GM21367 (cell line): ENCODE measurements at regions not wholly inside any gene's neighbourhood (a gene's known extent, or its start where the extent isn't known, plus 50 kb on each side); places are given as distances from the start of the nearest gene placed in this dataset.

ENCODE experiments used
- ATAC-seq: cut with Tn5 transposase; IDR thresholded peaks from one replicate; pipeline ENCODE4 v1.9.1; 2021; ENCODE audit not compliant: unreplicated experiment

DNA sequence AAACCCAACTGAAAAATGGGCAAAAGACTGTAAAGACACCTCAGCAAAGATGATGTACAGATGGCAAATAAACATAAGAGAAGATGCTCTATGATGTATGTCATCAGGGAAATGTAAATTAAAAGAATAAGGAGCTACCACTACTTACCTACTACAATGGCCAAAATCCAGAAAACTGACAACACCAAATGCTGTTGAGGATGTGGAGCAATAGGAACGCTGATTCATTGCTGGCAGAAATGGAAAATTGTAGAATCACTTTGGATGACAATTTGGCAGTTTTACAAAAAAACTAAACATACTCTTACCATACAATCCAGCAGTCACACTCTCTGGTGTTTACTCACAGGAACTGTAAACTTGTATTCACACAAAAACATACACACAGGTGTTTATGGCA, 222.3 kb upstream of the LDB2 start:
- ATAC-seq, result no peak

DNA sequence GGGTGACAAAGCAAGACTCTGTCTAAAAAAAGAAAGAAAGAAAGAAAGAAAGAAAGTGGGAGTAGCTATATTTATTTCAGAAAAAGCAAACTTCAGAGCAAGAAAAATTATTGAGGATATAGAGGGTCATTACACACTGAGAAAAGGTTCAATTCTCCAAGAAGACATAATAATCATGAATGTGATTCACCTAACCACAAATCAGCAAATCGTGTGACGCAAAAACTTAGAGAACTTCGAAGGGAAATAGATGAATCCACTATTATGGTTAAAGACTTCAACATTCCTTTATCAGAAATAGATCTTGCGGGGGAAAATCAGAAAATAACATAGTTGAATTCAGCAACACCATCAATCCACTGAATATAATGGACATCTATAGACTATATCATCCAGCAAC, 219.3 kb upstream of the LDB2 start:
- no peak for ATAC-seq

DNA sequence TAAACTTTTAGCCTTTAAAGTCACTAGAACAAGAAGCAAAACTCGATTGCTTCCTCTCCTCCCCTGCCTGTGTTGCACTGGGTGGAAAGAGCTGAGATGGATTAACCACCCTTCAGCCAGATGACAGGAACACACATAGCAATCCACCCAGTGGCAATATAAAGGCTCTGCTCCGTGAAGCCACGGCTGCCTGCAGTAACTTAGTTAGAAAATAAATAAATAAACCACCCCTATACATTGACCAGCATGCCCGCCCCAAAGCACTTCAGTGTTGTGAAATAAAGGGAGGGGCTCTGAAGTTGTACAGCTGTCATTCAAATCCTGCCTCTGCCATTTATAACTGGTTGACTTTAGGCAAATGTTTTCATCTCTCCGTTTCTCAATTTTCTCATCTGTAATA, 217.1 kb upstream of the LDB2 start:
- no peak for ATAC-seq

DNA sequence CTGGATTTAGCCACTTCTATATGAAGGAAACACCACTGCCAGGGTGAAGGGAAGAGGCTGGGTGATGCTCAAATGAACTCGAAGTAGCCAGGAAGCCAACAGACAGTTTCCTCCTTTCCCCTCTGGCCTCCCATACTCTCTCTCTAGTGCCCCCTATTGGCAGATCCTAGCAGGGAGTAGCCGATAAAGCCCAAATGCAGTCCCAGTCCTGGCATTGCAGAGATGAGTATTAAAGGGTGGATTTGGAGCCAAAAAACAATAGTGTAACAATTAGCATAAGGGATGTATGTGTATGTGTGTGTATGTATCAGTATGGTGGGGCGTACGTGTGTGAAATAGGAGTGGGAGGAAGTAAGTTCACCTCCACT, 213.8 kb upstream of the LDB2 start:
- ATAC-seq, result no peak

DNA sequence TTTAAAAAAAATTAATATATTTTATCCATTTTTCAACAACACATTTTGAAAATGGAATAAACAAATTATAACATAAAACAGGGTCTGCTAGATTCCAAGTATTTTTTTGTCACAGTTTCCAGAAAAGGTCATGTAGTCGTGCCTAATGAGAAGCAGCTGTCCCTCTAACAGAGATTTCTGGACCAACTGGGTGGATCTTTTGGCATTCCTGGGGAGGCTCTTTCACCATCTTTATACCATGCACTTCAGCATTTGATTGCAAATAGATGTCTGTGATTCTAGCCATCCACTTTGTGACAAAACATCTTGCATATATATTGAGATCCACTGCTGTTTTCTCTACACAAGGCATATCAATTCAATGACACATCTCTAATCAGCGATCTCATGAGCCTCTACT, 210.7 kb upstream of the LDB2 start:
- ATAC-seq, result no peak

DNA sequence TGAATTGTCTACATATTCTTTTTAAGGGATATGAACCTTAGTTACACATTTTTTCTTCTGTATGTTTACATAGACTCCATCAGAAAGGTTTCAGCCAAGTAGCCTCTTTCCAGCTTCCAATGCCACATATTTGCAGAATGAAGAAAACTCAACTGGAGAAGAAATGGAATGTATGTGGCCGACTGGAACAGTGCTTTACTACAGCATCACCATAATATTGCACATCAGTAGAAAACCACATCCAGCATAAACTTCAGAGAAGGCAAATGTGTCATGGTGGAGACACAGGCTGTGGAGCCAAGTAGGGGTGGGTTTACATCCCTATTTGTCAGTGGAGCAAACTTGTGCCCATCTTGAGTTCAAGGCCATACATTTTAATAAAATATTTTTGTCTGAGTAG, 204.8 kb upstream of the LDB2 start:
- ATAC-seq, result no peak

DNA sequence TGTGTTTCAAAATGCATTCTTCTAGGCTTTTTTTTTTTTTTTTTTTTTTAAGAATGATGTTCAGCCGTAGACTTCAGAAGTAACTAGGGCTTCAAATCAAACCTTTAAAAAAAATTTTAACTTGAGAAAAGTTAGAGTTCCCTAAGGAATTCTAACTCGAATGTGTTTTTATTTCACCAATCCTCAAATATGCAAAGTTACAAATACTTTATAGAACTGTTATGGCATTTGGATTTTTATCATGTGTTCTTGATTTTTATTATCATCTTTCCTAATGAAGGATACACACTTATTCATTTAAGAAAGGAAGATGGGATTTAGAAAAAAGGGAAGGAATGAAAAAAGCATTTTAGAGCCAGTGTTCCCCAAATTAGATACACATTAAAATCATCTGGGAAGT, 200.6 kb upstream of the LDB2 start:
- ATAC-seq, result no peak

DNA sequence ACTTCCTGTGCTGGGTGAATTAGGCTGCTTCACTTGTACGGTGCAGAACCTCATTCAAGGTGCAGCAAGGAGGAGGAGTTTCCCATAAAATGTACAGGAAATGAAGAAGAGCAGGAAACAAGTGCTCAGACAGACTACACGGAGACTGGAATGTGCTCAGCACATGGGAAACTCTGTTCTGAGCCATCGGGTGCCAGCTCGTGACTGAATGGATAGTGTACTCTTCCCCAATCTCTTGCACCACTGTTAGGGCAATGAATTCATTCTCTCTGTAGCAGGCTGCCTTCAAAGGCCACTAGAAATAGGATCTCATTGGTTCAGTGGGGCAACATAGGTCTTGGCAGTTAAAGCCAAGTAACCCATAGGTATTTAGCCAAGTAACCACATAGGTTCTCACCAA, 200.0 kb upstream of the LDB2 start:
- ATAC-seq, result no peak

DNA sequence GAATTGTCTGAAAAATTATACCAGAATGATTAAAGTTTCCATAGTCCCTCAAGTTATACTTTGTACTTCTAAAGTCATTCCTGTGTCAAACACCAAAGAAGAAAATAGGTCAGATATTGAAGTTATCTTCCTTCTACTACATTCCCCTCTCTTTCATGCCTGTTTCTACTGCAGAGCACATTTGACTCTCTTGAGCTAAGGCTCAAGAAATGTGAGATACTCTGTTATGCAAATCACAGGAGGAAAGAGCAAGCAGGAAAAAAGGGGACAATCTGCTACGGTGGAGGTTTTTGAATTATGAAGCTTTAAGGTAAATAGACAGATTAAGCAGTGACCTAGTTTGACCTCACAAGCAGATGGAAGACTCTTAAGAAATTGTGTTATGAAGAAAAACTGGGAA, 198.9 kb upstream of the LDB2 start:
- no peak for ATAC-seq

DNA sequence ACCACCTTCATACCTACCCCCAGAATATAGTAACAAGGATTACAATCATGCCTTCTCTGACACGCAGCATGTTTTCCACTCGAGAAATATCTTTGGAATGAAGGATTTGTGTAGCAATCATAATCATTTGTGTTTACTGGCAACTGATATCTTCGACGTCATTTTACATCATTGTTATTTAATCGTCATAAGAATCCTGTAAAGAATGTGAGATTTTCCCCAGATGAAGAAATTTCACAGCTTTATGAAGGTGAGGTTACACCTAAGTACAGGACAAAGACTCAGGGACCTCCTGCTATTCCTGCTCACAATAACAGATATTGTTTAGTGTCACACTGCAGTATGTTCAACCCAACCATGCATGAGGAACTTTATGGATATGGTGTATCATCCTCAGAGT, 198.2 kb upstream of the LDB2 start:
- ATAC-seq, result no peak

DNA sequence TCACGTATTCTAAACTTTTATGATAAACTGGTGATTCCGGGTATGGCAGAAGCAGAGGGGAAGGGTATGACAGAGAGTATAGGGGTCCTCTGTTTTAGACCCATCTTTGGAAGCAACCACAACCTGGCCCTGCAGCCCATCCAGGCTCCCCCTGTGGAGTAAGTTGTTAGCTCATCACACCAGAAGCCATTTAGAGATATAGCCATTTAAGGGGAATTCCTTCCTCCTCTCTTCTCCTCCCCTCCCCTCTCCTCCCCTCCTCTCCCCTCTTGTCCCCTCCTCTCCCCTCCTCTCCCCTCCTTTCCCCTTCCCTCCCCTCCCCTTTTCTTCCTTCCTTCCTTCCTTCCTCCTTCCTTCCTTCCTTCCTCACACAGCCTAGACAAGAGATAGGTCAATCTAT, 197.3 kb upstream of the LDB2 start:
- no peak for ATAC-seq

DNA sequence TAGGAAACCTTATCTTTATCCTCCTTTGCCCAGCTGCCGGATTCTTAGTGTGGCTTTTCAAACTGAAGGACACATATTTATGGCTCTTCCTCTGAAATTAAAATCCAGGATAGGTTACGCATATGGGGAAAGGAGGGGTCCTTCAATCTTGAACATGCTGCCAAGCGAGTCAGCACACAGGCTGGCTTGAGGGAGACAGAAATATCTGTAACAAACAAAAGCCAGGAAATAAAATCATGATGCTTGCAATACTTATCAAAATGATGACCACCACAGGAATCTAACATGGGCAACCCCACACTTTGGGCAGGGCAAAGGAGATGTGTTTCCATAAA, 196.4 kb upstream of the LDB2 start:
- no peak for ATAC-seq

DNA sequence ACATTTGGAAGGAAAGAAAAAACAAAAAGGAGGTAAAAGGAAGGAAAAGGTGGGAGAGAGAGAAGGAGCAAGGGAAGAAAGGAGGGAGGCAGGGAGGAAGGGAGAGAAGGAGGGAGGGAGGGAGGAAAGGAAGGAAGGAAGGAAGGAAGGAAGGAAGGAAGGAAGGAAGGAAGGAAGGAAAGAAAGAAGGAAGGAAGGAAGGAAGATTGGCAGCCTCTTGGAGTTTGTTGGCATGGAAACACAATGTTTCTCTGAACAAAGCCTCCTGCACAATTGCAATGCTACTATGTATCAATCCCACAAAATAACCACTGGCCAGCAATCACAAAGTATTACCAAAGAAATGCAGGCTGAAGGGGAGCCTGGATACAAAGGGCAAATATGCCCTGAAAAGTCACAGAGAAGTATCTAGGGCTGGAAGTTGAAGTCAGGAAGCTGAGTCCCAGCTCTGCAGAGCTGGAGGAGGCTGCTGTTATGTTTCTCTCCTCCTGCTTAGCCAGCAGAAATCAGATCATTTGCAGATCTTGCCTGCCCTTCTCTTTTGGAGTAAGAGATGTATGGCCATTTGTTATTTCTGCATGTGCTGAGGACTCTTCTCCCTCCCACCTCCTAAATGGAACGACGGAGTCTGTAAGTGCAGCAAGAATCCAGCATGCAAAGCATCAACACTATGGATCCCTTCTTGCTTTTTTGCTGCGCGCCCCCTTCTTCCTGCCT, 195.9 kb upstream of the LDB2 start:
- no peak for ATAC-seq

DNA sequence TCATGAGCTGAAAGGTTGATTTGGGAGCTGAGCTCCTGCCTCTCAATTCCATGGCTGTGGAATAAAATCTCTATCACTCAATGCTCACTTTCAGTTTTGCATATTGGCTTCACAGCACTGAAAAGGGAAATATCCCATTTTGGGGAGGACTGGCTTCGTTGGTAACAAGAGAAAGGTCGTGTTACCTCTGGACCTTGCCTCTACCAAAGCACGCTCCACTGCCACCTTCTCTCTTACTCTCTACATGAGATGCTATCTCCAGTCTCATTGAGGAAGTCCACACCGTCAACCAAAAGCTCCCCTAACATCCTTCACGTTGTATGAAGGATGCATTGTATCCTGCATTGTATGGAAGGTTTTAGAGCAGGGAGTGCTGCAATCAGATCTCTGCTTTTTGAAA, 195.0 kb upstream of the LDB2 start:
- ATAC-seq, result no peak

DNA sequence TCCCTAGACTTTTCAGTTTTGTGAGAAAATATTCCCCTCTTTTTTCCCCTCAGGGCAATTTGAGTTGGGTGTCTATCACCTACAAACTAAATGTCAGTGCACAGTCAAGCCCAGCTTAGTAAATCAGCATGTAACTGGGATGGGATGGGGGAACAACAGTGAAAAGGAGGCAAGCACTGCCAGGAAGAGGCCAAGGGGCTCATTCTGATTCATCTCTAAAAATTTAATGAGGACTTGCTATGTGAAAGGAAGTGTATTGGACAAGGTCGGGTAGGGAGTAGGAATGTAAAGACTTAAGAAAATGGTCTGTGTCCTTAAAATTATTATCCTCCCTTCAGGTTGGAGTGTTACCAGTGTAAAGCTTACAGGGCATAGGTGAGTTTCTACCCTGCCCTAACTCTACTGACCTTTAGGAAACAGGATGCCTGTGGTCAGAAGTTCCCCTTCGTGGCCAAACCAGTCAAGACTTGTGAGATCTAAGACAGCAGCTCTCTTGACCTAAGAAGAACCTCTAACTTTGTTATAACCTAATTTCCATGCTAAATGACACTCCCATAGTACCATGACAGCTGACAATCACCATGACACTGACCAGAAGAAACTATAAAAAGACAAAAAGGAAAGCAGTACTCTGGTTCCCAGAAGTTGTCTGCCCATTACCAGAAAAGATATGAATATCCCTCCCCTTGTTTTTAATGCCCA, 194.4 kb upstream of the LDB2 start:
- ATAC-seq, result peak; percentile 90

DNA sequence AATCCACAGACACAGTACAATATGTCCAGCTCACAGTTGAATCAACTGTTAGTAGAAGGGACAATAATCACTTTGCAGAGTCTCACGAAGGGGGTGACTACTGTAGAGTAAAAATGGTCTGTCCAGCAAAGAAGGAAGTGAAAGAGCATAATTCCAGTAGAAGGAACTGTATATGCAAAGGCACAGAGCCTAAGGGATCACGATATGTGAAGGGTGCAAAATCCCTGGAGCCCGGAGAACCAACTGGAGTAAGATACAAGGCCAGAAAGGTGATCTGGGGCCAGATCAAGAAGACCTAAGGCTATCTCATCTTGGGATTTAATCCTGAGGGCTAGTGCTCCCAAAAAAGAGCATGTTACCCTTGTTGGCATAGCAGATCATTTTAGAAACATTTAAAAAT, 192.7 kb upstream of the LDB2 start:
- no peak for ATAC-seq

DNA sequence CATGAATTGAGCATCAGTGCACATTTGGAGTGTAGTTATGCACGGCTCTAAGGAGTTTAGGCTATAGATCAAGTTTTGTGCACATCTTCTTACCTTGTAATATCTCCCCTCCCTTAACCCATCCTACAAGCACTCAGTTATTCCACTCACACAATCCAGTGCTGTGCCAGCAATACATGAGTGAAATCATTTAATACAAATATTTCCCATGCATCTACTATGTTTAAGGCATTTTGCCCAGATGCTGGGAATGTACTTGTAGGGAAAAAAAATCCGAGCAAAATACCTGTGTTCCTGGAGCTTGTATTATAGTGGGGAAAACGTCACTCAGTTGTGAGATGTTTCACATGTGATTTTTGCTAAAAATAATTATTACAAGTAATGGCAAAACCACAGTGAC, 191.6 kb upstream of the LDB2 start:
- no peak for ATAC-seq

DNA sequence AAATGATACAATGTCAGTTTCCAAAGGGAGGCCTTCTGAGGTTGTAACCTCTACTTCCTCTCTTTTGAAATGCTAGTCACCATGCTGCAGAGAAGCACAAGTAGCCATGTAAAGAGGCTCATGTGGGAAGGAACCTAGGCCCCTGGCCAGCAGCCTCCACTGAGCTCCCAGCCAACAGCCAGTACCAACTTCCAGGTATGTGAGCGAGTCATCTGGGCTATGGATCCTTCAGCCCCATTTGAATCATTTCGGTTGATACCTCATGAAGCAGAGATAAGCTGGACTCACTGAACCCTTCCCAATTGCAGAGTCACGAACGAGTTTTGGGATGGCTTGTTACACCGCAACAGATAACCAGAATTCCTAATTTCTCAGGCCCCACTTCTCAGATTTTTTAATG, 187.0 kb upstream of the LDB2 start:
- ATAC-seq, result no peak

DNA sequence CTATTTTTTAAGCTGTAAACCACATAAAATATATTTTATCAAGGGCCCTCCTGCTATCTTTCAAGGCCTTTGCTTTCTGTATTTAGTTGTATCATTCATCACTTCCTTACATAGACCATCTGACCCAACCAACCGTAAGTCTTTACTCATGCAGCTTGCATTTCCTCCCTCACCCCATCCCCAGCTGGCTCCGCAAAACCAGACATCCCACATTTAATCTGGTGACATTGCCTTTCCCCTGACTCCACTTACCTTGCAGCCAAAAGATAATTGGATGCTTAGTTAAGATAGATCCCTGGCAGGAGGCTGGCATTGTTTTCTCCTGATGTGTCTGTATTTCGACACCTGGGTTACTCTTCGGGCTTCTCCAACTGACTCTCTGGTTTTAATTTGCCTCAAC, 183.7 kb upstream of the LDB2 start:
- ATAC-seq, result no peak

DNA sequence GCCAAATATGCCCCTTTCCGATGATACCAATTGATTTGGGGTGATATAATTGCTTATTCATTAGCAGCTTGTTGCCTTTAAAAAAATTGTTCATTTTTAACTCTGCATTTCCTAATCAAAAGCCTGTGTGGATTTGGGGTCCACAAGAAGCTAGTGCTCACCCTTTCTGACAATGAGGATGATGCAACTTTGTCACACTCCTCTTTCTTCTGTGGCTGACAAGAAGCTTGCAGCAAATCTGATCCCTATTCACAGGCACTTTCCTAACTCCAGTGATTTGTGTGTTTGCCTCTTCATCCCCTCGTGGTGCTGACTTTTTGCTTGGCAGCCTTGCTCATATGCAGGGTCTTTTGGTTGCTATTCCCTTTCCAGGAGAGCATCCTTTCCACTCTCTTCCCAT, 182.7 kb upstream of the LDB2 start:
- no peak for ATAC-seq

DNA sequence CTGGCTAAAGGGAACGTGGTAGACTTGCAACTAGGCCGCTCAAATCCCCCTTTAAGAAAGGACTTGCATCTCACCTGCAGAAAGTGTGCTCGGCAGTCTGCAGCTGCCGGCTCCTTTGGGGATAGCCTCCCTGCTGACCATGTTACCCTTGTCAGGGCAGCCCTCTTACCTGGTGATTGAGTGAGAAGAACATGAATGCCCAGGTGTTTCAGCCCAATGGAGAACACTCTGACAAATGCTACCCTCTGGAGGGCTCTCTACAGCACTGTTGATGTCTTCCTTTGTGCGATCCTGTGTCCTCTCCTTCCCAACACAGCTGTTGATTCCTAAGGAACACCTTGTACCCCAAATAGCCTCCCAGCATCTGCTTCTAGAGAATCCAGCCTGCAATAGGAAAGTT, 178.7 kb upstream of the LDB2 start:
- ATAC-seq, result no peak

DNA sequence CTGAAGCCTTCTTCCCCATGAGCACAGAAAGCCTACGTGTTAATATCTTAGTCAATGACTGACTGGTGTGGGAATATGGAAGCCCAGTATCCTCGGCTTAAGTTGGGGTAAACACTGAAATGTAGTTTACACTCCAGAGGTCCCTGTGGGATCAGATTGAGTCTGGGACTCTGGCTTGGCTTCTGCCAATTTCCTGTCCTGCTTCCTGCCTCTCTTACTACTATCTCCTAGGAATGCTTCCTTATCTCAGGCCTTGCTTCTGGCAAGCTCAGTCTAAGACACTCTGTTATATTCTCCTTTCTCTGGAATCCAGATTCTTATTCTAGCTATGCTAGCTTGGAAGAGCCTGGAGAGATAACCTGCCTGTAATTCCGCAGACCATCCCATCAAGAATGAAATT, 174.0 kb upstream of the LDB2 start:
- no peak for ATAC-seq

DNA sequence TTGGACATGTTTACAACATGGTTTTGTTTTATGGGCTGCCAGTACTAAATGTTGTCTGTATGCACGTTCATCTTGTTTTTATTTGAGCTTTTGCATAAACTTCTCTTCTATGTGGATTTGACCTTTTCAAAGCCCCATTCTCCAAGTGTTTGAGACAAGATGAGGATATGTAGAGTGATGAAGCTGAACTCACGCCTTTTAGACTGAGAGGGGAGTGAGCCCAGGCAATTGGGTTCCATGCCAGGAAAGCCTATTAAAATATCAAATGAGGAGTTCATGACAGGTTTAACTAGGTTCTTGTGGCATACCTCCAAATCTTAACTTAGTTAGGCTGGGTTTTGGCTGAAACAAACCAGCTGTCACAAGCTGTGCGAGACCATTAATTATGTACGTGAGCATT, 170.4 kb upstream of the LDB2 start:
- ATAC-seq, result no peak
